ENCODE measurements at regions not wholly inside any gene's neighbourhood (a gene's known extent, or its start where the extent isn't known, plus 50 kb on each side); places are given as distances from the start of the nearest gene placed in this dataset.

DNA sequence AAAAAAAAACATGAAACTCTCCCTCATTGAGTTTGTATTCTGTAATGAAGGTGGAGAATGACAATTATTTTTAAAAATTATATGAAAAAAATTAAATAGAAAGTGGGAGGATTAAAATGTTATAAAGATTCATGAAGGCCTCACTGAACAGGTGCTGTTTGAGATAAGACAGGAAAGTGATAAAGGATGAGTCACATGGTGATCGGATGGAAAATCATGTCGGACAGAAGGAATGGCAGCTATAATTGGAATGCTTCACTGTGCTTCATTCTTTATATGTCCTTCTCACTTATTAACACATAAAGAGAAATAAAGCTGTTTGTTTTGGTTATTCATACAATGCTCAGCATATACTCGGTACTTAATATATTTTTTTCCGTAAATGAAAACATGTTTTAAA, 464.5 kb upstream of the RGMB start:
- DNase-seq (ENCODE audit: low read depth) = no peak
- TF ChIP-seq, protein P1, sequence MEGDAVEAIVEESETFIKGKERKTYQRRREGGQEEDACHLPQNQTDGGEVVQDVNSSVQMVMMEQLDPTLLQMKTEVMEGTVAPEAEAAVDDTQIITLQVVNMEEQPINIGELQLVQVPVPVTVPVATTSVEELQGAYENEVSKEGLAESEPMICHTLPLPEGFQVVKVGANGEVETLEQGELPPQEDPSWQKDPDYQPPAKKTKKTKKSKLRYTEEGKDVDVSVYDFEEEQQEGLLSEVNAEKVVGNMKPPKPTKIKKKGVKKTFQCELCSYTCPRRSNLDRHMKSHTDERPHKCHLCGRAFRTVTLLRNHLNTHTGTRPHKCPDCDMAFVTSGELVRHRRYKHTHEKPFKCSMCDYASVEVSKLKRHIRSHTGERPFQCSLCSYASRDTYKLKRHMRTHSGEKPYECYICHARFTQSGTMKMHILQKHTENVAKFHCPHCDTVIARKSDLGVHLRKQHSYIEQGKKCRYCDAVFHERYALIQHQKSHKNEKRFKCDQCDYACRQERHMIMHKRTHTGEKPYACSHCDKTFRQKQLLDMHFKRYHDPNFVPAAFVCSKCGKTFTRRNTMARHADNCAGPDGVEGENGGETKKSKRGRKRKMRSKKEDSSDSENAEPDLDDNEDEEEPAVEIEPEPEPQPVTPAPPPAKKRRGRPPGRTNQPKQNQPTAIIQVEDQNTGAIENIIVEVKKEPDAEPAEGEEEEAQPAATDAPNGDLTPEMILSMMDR (IDR thresholded peaks at IDR 0.05; ENCODE audit: control insufficient read depth, extremely low read depth, insufficient read depth) = no peak
- no peak overlapping the region for H3K4me3 ChIP-seq (ENCODE audit: low read depth, low read length)

DNA sequence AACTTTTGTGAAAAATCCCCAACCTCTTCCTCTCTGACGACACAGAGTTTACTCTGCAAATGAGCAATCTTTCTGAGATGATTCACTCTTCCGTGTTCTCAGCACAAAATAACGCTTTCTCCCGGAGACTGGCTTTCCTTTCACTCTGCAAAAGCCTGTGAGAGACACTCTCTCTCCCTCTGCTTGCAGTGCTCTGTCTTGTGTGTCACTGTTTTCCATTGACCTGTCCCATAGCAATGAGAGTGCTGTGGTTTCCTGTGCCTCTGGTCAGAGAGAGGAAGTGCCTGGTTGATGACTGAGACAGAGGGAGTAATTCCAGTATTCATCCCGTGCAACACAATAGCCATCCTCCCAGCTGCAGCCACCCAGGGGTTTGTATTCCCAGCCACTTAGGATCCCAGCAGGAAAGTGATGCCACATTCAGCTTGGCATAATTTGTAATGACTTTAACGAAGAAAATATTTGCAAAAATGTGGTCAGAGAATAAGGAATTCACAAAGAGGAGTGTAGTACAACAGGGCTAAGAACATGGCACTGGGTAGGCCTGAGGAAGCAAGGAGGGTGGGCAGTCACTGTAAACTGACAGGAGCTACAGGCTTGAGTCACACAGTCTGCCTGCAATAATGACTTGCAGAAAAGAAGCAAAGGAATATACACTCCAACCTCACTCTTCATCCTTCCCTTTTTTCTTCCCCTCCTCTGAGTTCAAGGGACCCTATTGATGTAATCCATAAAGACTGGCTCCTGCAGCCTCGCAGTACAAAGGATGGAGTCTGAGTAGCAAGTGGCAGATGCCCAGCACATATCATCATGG, 463.5 kb upstream of the RGMB start:
- DNase-seq (ENCODE audit: low read depth) = no peak
- no peak overlapping the region for H3K4me3 ChIP-seq (ENCODE audit: low read depth, low read length)
- TF ChIP-seq, protein P1 (IDR thresholded peaks at IDR 0.05; ENCODE audit: control insufficient read depth, extremely low read depth, insufficient read depth) = no peak

DNA sequence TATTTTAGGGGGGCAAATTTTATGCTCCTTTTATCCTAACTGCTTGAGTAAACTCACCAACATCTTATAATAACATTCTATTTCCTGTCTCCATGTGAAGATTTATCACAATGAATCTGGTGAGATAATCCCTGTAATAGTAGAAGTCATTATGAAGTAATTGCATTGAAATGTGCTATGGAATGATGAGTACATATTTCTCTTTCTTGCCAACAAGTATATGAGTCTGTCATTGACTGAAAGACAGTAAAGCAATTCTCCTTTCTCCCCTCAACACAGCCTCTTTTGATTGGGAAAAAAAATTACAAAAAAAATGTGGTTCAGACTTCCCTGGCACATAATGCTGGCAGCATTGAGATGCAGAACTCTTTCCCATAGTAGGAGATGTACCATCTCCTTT, 459.2 kb upstream of the RGMB start:
- no peak for DNase-seq (ENCODE audit: low read depth)
- TF ChIP-seq, protein P1 (IDR thresholded peaks at IDR 0.05; ENCODE audit: control insufficient read depth, extremely low read depth, insufficient read depth) = no peak

DNA sequence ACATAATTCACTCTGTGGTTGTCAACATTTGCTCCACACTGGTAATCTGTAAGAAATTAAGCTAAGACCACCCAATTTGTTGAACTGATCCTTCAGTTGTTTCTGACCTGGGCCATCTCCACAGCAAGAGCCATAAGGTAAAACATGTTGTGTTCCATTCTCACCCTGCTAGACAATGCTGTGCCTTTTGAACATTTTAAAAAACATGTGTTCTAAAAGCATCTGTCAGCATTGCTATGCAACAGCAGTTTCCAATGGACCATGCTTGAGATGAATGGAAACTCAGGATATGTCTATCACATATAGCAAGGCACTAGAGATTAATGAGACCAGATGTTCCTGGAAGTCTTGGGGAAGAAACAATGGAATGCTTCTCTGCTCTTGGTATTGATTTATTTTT, 455.1 kb upstream of the RGMB start:
- DNase-seq (ENCODE audit: low read depth) = no peak
- TF ChIP-seq, protein P1 (IDR thresholded peaks at IDR 0.05; ENCODE audit: control insufficient read depth, extremely low read depth, insufficient read depth) = no peak
- no peak overlapping the region for H3K4me3 ChIP-seq (ENCODE audit: low read depth, low read length)

More for the DNA sequence above, 459.2 kb upstream of the RGMB start:
- no peak overlapping the region for H3K4me3 ChIP-seq (ENCODE audit: low read depth, low read length)

DNA sequence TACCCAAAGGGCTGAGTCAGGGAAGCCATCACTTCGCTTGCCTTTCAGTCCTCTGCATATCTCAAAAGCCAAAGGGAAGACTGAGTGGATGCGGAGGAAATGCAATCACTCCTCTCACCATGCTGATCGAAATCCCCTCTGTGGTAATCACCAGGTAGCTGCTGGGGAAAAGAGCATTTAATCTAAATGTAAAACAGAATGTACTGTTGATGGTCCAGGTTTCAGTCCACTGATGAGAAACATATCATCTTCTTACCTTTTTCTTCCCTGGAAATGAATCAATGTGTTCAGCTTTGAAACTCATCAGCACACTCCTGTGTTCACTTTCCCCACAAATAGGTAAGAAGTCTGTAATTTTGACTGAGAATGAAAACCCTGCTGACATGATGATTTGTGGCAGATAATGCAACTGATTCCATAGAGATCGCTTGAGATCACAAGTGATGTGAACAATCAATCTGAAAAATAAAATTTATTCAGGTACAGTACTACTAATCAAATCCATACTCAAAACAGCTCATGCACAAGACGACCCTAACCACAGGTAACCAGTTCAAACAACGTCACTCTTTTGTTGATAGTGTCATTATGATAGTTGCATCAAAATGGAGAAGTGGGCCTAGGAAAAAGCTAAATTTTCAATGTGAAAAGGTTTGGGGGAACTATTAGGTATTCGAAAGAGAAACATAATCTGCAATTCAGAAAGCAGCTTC, 454.0 kb upstream of the RGMB start:
- H3K4me3 ChIP-seq (ENCODE audit: low read depth, low read length) = no peak overlapping the region
- no peak for DNase-seq (ENCODE audit: low read depth)
- TF ChIP-seq, protein P1 (IDR thresholded peaks at IDR 0.05; ENCODE audit: control insufficient read depth, extremely low read depth, insufficient read depth) = no peak

DNA sequence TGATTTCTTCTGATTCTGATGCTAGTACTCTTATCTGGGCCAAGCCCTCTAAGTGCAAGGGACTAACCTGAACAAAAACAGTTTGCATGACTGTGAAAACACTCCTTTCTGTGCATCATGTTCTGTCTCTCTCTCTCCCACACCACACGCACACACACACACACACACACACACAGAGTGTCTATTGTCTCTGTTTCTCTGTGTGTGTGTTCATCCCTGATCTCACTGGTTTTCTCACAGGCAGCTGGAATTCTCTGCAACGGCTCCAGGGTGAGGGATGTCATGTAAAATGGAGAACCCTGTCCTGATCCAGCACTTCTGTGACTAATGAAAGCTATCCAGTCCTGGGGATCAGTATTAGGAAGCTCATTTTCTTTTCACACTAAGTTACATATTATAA, 453.1 kb upstream of the RGMB start:
- DNase-seq (ENCODE audit: low read depth) = no peak
- no peak overlapping the region for H3K4me3 ChIP-seq (ENCODE audit: low read depth, low read length)
- TF ChIP-seq, protein P1 (IDR thresholded peaks at IDR 0.05; ENCODE audit: control insufficient read depth, extremely low read depth, insufficient read depth) = no peak

Measured in LNCaP clone FGC (cell line).